GM21619 (cell line): ENCODE measurements at regions not wholly inside any gene's neighbourhood (a gene's known extent, or its start where the extent isn't known, plus 50 kb on each side); places are given as distances from the start of the nearest gene placed in this dataset.
"Not testable (repeated sequence)": the region's sequence is repeated elsewhere in the genome, so short reads cannot be mapped to it uniquely, and the experiment has no call there.

Experiments used
- ATAC-seq: cut with Tn5 transposase; IDR thresholded peaks from one replicate; pipeline ENCODE4 v1.9.1; 2021; ENCODE audit not compliant: unreplicated experiment

- ATAC-seq = no peak
These were observed 333.9 kb upstream of the CYRIA start for GRCh38 chr2:16999347-17000183.

- ATAC-seq = no peak
These were observed 312.7 kb upstream of the CYRIA start for GRCh38 chr2:16978301-16978700.

- ATAC-seq = no peak
These were observed 309.1 kb upstream of the CYRIA start for GRCh38 chr2:16974688-16975087.

GRCh38 chr2:16973586-16974286 is 308.1 kb upstream of the CYRIA start:
- ATAC-seq = no peak

GRCh38 chr2:16972276-16972675 is 306.6 kb upstream of the CYRIA start:
- no peak for ATAC-seq

GRCh38 chr2:16971722-16972234 is 306.1 kb upstream of the CYRIA start:
- no peak for ATAC-seq

- not testable (repeated sequence) for ATAC-seq
These were observed 305.3 kb upstream of the CYRIA start for GRCh38 chr2:16970948-16971347.

- ATAC-seq = no peak
These were observed 296.9 kb upstream of the CYRIA start for GRCh38 chr2:16962505-16962904.

GRCh38 chr2:16960579-16960978 is 294.9 kb upstream of the CYRIA start:
- no peak for ATAC-seq

- no peak for ATAC-seq
These were observed 292.6 kb upstream of the CYRIA start for GRCh38 chr2:16958266-16958665.

- ATAC-seq = no peak
These were observed 287.2 kb upstream of the CYRIA start for GRCh38 chr2:16952805-16953204.

- ATAC-seq = no peak
These were observed 286.7 kb upstream of the CYRIA start for GRCh38 chr2:16952368-16952767.

GRCh38 chr2:16950436-16950835 is 284.8 kb upstream of the CYRIA start:
- no peak for ATAC-seq

GRCh38 chr2:16948710-16949109 is 283.1 kb upstream of the CYRIA start:
- ATAC-seq = no peak

- ATAC-seq = no peak
These were observed 282.4 kb upstream of the CYRIA start for GRCh38 chr2:16948053-16948452.

- no peak for ATAC-seq
These were observed 277.8 kb upstream of the CYRIA start for GRCh38 chr2:16943279-16943958.

- ATAC-seq = no peak
These were observed 274.6 kb upstream of the CYRIA start for GRCh38 chr2:16940214-16940613.

GRCh38 chr2:16939771-16940170 is 274.1 kb upstream of the CYRIA start:
- no peak for ATAC-seq

GRCh38 chr2:16933355-16933754 is 267.7 kb upstream of the CYRIA start:
- no peak for ATAC-seq

GRCh38 chr2:16932826-16933225 is 267.2 kb upstream of the CYRIA start:
- no peak for ATAC-seq

- no peak for ATAC-seq
These were observed 265.8 kb upstream of the CYRIA start for GRCh38 chr2:16931441-16931840.

GRCh38 chr2:16927398-16927797 is 261.8 kb upstream of the CYRIA start:
- ATAC-seq = no peak
